GM12864 (cell line): ENCODE measurements at regions not wholly inside any gene's neighbourhood (a gene's known extent, or its start where the extent isn't known, plus 50 kb on each side); places are given as distances from the start of the nearest gene placed in this dataset.
"Not testable (repeated sequence)": the region's sequence is repeated elsewhere in the genome, so short reads cannot be mapped to it uniquely, and the experiment has no call there.

ENCODE experiments used
- DNase-seq: peaks from one replicate; pipeline ENCODE4 v3.0.0-alpha.2; 2011; ENCODE audit warnings: low read depth
- H3K4me3 ChIP-seq: 2 replicates; pipeline ENCODE4 v1.5.1; 2011; ENCODE audit warnings: mild to moderate bottlenecking, low read depth, low read length, control low read depth
- CTCF ChIP-seq: IDR thresholded peaks from 2 replicates; pipeline ENCODE4 v1.5.1; 2011; ENCODE audit warnings: low read depth, mild to moderate bottlenecking, moderate library complexity, low read length, control low read depth, inconsistent platforms; ENCODE audit errors: missing control alignments

- no peak overlapping the region for H3K4me3 ChIP-seq
- DNase-seq, result no peak
- TF ChIP-seq CTCF, result no peak
These were observed 681.1 kb downstream of the C12orf50 start for GRCh38 chr12:87348071-87348470.

GRCh38 chr12:87344699-87345098 lies 684.5 kb downstream of the C12orf50 start:
- H3K4me3 ChIP-seq, result no peak overlapping the region
- no peak for DNase-seq
- no peak for TF ChIP-seq CTCF

GRCh38 chr12:87338681-87339080 lies 690.5 kb downstream of the C12orf50 start:
- DNase-seq, result no peak
- no peak for TF ChIP-seq CTCF
- H3K4me3 ChIP-seq, result no peak overlapping the region

GRCh38 chr12:87336814-87337336 lies 692.3 kb downstream of the C12orf50 start:
- no peak for TF ChIP-seq CTCF

GRCh38 chr12:87332987-87333726 lies 696.0 kb downstream of the C12orf50 start:
- H3K4me3 ChIP-seq, result no peak overlapping the region
- no peak for DNase-seq
- no peak for TF ChIP-seq CTCF

More at GRCh38 chr12:87336814-87337336, 692.3 kb downstream of the C12orf50 start:
- no peak overlapping the region for H3K4me3 ChIP-seq
- DNase-seq, result no peak

GRCh38 chr12:87330071-87330555 lies 699.1 kb downstream of the C12orf50 start:
- DNase-seq, result not testable (repeated sequence)

GRCh38 chr12:87329076-87329863 lies 699.9 kb downstream of the C12orf50 start:
- no peak for TF ChIP-seq CTCF
- DNase-seq, result no peak
- H3K4me3 ChIP-seq, result no peak overlapping the region

More at GRCh38 chr12:87330071-87330555, 699.1 kb downstream of the C12orf50 start:
- not testable (repeated sequence) for H3K4me3 ChIP-seq
